ENCODE measurements at regions not wholly inside any gene's neighbourhood (a gene's known extent, or its start where the extent isn't known, plus 50 kb on each side); places are given as distances from the start of the nearest gene placed in this dataset.
"Not testable (repeated sequence)": the region's sequence is repeated elsewhere in the genome, so short reads cannot be mapped to it uniquely, and the experiment has no call there.

DNA sequence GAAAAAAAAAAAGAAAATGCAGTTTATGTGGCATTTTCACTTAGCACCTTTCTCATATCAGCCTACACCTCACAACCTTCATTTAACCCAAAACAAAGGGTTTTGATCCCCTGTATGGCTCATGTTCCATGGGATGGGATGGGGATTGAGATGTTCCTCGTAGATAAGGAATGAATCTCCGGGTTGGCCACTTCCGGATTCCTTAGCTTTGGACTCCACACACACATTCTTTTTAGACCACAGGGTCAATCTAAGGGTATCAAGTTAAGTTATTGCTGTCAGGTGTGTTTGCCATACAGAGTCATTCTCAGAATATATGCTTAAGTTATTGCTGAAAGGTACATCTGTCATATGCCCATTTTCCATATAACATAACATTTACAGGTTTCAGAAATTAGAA, 301.4 kb upstream of the TGFBR2 start:
- no peak for DNase-seq

DNA sequence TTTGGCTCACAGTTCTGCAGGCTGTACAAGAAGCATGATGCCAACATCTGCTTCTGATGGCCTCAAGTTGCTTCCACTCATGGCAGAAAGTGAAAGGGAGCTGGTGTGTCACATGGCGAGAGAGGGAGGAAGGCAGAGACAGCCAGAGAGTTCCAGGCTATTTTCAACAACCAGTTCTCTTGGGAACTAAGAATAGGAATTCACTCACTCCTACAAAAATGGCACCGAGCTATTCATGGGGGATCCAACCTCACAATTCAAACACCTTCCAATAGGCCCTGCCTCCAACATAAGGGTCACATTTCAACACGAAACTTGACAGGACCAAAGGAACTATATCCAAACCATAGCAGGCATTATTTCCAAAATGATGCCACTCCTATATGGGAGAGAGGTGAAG, 299.5 kb upstream of the TGFBR2 start:
- DNase-seq: no peak

DNA sequence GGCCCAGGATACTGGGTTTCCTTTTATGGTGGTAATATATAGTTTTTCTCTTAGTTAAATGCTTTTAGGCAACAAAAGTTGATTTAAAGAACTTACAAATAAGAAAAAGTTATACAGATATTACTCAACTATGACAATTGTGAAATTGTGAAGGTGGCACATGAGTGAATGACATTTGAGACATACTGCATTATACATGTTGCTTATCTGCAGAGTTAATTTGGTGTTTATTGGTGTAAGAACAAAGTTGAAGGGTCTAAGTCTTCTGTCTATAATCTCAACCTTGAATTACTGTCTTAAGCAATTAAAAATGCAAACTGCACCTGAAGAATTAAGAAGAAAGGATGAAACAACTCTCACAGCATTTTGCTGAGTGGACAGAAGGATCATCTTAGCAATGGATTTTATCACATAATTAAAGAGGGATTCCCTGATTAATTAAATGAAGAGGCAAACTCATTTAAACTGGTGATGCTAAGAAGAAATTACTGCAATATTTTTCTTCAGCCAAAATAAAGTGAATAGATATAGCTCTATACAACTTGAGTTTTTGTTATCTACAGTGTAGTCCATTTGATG, 298.9 kb upstream of the TGFBR2 start:
- DNase-seq: no peak

DNA sequence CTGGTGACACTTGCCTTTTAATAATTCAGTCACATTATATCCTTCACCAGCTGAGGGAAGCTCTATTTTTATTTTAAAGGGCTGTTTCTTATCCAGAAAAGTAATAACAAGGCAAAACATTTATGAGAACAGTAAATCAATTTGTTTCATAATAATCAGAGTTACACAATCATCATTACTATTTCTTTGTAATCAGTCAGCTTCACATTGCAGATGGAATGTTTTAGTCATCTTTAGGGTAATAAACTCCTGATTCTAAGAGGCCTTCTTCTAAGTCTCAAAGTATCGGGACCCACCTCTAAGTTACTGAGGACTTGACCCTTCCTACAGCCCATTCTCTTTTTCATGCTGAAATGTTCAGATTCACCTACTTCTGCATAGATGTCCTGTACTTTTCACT, 298.3 kb upstream of the TGFBR2 start:
- DNase-seq: no peak

DNA sequence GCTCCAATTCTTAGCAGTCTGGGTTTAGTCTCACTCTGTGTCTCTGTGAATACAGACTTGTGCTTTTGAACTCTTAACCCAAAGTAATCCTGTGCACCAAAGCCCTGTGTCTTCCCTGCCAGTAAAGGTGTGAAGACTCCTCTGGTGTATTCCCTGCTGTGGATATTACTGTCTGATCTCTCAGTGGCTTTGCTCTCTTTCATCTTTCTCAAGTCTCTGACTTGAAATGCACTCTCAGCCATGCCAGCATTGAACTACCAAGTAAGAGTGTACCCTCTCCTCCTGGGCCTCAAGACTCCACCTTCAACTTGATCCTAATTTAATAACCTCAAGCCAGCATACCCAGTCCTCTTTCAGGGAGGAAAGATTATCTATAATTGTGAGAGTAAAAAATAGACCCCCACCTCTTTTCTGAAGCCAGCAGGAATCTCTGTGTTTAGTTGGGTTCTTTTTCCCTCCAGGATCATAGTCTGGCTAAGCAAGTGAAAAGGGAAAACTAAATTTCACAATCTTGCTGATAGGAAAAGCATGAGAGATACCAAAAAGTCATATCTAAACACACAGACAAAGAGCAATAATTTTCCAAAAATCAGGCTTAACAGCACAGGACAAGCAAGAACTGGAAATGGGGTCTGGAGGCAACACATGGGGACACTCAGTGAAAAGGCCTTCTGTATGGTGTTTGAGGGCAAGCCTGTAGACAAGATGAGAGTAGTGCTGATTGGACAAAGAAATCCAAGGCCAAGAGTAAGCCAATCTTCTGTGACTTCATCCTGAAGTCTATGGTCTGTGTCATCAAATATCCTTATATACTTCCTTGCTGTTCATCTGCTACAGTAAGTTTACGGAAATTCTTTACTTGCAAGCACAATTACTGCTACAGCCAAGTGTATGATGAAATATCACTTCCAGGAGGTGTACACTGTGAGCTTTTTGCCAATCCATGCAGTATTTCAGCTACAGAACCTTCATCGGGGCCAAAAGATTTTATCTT, 296.1 kb upstream of the TGFBR2 start:
- no peak for DNase-seq

DNA sequence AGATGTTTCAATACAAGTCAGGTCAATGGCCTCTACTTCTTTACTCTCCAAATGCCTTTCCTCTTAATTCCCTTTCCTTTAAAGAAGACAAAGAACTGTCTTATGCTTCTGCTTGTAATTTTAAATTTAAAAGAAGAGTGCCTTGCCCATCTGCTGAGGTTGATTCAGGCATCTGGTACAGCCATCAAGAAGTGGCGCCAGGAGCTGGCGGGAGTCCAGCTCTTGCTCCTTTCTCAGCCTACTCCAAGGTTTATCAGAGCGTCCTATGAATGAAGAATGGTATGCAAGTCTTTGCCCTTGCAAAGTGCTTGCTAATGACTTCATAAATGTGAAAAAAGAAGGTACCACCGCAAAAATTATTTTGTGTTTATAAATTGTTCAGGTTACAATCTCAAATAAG, 294.6 kb upstream of the TGFBR2 start:
- no peak for DNase-seq

DNA sequence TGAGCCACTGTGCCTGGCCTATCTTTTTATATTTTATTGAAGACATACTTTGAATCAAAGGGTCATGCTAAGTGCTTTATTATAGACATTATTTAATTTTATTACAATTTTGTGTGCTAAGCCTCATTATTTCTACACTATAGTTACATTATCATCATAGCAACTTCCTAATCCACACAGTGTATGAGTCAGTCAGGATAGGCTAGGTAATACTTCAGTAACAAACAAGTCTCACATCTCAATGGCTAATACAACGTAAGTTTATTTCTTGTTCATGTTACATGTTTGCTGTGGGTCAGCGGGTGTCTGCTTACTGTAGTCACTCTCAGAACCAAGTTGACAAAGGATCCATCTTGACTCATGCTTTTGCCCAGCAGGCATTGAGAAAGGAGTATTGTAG, 292.6 kb upstream of the TGFBR2 start:
- DNase-seq: no peak

DNA sequence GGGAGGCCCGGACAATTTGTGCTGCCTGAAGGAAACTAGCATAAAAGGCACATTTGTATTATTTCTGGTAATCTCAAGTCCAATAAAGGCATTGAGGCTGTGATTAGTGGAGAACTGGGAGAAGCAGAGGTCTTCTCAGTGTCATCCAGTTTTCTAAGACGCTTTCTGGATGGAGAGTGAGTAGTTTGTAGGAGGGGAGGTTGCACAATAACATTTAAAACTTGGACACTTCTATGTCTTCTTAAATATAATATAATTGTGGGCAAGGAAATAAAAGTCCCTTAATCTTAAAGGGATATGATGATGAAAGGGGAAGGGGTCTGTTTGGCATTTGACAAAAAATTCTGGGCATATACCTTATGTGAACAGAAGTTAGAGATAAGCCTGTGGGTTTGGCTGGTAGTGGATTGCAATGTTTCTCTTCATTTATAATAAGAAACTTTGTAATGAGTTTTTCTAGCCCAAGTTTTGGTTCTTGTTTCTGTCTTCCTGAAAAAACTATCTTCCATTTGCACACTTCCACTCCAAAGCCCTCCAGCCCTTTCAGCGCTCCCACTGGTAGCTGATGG, 291.6 kb upstream of the TGFBR2 start:
- no peak for DNase-seq

DNA sequence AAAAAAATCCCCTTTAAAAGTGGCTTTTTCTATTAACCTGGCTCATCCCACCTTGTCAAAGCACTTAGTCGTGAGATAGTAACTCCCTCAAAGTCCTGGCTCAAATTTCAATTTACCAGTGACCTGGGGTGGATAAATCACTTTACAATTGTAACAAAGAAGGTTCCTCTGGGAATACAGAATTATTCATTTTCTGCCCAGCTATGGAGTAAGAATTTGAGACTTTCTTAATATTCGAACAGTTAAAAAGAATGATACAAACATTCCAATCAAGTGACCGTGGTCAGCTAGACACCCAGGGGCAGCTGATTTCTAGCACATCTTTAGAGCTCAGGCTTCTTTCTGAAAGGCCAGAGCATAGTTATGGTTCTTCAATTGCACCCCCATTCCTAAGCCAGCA, 291.0 kb upstream of the TGFBR2 start:
- DNase-seq: no peak

DNA sequence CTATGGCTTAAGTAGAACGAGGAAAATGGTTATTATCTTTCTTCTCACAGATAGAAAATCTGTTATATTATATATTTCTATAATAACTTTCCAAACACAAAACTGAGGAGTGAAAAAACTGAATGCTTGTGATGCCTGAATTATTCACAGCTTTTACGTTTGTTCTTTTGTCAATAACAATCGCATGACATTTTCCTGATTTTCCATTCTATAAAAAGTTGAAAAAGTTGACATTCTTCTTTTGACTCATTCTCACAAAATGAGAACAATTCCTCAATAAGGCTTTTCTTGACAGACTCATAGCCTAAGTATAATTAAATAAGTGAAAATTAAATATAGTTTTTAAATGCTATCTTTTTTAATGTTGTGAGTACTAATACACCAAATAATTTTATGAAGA, 288.8 kb upstream of the TGFBR2 start:
- no peak for DNase-seq

DNA sequence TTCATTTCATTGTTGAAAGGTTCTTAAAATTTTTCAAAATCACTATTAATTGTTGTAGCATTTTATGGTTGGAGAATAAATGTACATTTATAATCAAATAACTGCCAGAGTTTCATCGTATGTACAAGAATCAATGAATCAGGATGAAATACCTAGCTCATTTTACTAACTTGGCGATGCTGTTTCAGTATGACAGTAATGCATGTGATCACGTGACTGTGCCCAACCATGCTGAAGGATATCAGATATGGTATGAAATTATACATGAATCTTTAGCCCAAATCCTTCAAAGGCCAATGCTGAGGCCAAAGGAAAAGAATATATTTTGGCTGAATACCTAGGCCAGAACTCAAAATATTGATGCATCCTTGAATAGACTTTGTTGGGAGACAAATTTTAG, 288.3 kb upstream of the TGFBR2 start:
- no peak for DNase-seq

DNA sequence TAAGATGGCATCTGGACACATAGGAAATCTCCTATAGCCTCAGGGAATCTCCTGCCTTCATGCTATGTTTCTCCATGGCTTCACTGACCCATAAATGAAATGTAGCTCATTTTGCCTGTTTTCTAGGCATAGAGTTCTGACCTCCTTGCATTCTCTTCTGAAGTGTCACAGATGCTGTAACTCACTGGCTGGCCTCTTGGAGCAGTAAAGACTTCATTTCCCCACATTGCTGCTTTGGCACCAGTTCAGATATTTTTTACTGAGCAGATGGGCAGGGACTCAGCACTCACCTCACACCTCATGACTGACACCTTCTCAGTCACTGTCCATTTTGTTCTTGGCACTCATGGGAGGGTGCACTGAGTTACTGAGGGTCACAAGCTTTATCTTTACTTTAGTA, 286.7 kb upstream of the TGFBR2 start:
- DNase-seq: no peak

DNA sequence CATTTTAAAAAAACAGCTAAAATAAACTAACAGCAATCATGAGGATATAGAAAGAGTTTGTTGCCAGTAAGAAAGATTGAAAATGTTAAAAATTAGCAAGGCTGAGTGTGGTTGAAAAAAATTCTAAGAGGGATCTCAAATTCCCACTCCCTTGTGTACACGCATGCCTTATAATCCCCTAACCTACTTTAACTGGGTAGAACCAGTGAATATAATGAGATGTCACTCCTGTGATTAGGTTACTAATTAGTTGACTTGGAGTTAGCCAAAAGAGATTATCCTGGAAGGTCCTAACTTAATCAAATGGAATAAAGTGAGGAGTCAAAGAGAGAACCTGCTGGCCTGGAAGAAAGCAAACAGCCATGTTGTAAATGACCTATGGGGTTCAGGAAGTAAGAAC, 286.0 kb upstream of the TGFBR2 start:
- DNase-seq: no peak

DNA sequence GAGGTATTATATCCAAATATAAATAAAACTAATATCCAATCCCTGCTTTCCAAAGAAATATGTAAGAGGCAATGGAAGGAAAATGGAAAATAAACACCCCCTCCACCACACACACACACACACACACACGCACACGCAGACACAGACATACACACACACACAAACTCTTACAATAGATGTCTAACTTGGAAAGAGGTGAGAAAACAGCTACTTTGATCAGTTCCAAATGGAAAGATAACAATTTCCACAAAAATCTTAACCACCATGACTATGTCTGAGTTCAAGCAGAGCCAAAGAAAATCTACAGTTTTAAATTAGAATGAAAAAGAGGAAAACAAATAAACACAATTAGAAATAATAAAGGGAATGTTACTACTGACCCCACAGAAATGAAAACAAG, 285.3 kb upstream of the TGFBR2 start:
- DNase-seq: no peak

DNA sequence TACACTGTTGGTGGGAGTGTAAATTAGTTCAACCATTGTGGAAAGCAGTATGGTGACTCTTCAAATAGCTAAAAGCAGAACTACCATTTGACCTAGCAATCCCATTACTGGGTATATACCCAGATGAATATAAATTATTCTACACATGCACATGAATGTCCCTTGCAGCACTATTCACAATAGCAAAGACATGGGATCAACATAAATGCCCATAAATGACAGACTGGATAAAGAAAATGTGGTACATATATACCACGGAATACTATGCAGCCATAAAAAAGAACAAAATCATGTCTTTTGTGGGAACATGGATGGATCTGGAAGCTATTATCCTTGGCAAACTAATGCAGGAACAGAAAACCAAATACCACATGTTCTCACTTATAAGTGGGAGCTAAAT, 282.8 kb upstream of the TGFBR2 start:
- DNase-seq: not testable (repeated sequence)

DNA sequence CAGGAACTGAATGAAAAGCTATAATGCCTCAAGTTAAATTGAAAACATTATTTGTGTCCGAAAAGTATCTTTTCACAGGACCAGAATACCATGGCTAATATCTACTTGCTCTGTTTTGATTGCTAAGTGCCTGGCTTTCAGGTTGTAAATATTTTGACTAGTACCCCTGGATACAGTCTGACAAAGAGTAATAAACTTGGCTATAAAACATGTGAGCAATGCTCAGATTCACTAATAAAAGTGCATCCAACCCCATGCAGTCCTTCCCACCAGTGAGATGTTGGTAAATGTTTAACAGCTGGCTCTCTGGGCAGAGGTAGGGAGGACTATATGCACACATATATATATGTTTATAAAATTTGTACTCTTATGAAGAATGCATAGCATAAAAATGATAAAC, 281.8 kb upstream of the TGFBR2 start:
- no peak for DNase-seq

DNA sequence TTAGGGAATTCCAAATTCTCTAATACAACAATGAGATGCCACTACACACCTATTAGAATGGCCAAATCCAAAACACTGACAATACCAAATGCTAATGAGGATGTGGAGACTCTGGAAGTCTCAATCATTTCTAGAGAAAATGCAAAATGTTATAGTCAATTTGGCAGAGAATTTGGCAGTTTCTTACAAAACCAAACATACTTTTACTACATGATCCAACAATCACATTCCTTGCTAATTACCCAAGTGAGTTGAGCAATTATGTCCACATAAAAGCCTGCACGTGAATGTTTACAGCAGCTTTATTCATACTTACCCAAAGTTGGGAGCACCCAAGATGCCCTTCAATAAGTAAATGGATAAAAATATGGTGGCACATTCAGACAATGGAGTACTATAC, 278.4 kb upstream of the TGFBR2 start:
- not testable (repeated sequence) for DNase-seq

DNA sequence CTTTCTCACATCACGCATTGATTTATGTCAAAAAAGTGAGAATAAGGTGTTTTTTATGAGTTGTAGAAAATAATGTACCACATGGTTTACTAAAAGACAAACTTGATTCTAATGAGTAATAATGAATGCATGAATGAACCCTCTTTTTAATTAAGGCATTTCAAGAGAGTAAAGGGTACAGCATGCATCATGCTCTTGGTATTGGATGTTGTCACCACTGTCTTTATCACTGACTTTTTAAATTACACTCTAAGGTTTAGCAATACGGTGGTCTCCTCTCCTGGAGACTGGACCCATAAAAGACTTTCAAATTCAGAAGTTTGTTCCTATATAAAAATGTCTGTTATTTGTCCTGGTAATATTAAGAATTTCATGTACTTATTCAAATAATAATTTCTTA, 277.5 kb upstream of the TGFBR2 start:
- DNase-seq: not testable (repeated sequence)

DNA sequence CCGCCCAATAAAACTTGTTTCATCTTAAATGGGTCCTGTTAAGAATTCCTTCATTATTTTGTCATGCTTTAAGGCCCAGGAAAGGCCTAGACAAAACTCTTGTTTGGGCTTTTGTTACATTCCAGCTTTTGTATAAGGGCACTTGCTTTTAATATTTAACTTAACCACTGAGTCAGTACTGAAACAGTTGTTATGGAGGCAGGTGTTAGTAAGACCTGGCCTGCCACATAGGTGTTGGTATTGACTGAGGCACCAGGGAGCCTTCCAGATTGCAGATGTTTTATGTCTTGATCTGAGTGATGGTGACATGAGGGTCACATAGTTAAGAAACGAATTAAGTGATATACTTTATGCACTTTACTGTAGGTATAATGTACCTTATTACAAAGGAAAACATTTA, 274.9 kb upstream of the TGFBR2 start:
- DNase-seq: no peak

DNA sequence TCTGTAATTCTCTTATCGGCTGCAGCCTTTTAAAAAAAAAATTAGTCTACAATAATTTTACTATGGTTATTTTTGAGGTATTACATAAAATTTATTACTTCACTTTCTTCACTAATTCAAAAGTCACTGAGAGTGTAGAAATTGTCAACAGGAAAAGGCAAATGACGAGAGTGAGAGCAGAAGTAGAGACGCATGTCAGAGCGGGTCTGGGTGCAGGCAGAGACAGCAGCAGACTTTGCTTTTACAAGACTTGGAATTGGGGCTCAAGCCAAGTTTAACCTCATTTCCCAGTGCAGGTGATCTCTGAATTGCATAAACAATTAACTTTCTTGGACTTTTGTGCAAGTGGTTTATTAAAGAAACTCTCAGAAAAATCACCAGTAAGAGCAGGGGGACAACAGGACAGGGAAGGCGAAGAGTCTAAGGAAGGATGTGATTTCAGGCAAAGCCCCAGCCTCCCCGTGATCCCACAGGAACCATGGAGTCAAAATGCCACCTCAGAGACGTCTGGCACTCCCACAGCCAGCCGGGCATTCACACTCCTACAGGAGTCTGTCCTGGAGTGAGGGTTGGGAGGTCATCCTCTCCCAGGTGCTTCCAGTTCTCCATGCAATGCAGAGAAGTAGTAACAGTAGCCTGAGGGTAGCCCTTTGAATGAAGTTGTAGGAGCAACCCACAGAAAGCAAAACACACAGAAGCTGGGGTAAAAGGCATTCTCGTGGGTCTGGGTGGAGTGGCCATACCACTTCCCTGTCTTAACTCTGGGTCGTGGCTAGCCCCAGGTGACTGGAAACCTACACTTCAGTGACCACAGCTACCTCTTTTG, 274.0 kb upstream of the TGFBR2 start:
- no peak for DNase-seq

DNA sequence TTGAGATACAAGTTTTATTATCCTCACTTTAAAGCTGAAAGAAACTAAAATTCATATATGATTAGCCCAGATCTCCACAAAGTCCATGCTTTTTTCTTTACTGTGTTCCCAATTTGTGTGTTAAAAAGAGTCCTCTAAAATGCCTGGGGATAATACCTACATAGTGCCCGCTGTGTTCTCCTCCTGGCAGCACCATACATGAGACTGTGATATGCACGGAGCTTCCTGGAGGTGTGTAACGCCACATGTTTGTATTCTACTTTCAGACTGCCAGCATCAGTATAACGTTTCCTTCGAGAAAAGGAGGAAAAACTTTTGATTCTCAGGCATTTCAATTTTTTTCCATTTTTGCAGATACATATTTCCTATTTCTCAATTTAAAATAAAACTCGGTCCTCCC, 273.3 kb upstream of the TGFBR2 start:
- no peak for DNase-seq

DNA sequence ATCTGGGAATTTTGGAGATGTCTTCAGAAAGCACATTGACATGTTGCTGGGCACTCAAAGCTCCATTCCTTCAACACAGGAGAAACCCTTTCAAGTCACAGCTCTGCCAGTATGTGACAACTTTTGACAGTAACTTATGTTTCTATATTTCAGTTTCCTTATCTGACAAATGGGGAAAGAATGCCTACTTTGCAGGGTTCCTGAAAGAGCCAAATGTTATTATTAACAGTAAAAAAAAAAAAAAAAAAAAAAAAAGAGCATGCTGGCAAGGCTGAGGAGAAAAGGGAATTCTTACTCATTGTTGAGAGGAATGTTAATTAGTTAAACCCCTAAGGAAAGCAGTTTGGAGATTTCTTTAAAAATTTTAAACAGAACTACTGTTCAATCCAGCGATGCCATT, 272.5 kb upstream of the TGFBR2 start:
- DNase-seq: no peak

DNA sequence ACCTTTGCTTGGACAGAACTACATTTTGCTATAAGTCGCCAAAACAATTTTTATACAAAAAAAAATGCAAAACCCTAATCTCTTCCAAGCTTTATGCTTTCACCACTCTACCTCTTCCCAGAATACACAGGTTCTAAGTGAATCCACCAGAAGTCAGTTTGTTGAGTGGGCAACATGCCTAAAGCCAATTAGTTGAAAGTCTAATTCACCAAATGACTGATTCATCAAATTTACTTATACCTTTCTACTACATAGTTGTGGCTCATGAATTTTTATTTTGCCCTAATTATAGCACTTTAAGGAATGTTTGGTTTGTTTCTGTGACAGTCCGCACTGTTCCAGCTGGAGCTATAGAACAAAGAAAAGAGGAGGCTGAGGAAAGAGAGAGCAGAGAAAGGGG, 265.9 kb upstream of the TGFBR2 start:
- no peak for DNase-seq

All from activated effector memory CD4-positive, alpha-beta T cell treated with Interleukin-2 at 50 U/mL for 16 hours (primary cell).